Epithelial cell of esophagus (primary cell): ENCODE measurements at regions not wholly inside any gene's neighbourhood (a gene's known extent, or its start where the extent isn't known, plus 50 kb on each side); places are given as distances from the start of the nearest gene placed in this dataset.

Source experiments
- DNase-seq: peaks from one replicate; pipeline ENCODE4 v3.0.0; 2010; ENCODE audit warnings: low read depth
- H3K4me3 ChIP-seq: 2 replicates; pipeline ENCODE4 v1.5.1; 2011; ENCODE audit warnings: mild to moderate bottlenecking, low read length, control low read depth
- TF ChIP-seq, protein P1 (sequence below): IDR thresholded peaks from 2 replicates; pipeline ENCODE4 v1.5.1; 2011; ENCODE audit warnings: low read depth, mild to moderate bottlenecking, low read length, control low read depth, inconsistent platforms; ENCODE audit not compliant: insufficient read depth; ENCODE audit errors: missing control alignments

DNA sequence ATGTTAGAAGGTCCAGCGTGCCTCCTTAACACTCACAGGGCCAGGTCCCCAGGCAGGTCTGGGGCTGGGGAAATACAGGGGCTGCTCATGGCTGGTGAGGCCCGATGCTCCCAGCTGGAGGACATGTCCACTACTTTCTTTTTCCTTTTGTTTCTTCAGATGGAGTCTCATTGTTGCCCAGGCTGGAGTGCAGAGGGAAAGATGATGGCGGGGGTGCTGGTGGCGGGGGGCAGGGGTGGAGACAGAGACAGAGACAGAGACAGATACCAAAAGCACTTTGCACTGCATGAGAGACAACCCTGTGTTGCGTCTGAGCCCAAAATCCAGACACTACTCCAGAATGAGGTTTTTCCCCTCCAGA lies 211.0 kb downstream of the SH3BP4 start:
- H3K4me3 ChIP-seq = no peak overlapping the region
- TF ChIP-seq, protein P1, sequence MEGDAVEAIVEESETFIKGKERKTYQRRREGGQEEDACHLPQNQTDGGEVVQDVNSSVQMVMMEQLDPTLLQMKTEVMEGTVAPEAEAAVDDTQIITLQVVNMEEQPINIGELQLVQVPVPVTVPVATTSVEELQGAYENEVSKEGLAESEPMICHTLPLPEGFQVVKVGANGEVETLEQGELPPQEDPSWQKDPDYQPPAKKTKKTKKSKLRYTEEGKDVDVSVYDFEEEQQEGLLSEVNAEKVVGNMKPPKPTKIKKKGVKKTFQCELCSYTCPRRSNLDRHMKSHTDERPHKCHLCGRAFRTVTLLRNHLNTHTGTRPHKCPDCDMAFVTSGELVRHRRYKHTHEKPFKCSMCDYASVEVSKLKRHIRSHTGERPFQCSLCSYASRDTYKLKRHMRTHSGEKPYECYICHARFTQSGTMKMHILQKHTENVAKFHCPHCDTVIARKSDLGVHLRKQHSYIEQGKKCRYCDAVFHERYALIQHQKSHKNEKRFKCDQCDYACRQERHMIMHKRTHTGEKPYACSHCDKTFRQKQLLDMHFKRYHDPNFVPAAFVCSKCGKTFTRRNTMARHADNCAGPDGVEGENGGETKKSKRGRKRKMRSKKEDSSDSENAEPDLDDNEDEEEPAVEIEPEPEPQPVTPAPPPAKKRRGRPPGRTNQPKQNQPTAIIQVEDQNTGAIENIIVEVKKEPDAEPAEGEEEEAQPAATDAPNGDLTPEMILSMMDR = no peak
- DNase-seq = no peak

DNA sequence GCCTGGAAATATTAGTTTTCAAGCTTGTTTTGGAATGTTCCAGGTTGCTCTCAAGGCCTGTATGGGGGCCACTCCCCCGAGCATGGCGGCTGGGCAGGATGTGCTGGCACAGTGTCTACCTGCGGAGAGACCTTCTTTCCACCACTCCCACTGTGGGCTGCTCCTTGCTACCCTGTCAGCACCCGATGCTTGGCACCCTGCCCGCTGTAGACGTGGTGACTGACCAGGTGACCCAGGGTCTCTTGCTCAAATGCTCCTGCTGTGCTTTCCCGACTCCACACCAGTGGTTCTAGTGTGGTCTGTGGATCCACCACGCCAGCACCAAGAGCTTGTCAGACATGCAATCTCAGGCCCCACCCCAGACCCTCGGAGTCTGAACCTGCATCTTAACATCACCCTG lies 213.3 kb downstream of the SH3BP4 start:
- TF ChIP-seq, protein P1 = no peak
- H3K4me3 ChIP-seq = no peak overlapping the region
- no peak for DNase-seq

DNA sequence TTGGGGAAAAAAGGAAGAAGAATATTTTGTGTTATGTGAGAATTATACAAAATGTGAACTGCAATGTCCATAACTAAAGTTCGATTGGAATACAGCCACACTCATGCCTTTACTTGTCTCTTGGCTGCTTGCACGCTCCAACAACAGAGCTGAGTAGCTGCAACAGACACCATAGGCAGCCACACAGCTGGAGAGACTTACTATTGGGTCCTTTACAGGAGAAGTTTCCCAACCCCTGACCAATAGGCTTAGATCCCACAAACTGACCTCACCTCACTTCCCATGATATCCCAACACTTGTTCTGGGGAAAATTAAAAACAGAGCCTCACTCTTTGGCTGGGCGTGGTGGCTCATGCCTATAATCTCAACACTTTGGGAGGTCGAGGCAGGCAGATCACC lies 213.8 kb downstream of the SH3BP4 start:
- DNase-seq = peak; percentile 10
- no peak overlapping the region for H3K4me3 ChIP-seq
- TF ChIP-seq, protein P1 = no peak

DNA sequence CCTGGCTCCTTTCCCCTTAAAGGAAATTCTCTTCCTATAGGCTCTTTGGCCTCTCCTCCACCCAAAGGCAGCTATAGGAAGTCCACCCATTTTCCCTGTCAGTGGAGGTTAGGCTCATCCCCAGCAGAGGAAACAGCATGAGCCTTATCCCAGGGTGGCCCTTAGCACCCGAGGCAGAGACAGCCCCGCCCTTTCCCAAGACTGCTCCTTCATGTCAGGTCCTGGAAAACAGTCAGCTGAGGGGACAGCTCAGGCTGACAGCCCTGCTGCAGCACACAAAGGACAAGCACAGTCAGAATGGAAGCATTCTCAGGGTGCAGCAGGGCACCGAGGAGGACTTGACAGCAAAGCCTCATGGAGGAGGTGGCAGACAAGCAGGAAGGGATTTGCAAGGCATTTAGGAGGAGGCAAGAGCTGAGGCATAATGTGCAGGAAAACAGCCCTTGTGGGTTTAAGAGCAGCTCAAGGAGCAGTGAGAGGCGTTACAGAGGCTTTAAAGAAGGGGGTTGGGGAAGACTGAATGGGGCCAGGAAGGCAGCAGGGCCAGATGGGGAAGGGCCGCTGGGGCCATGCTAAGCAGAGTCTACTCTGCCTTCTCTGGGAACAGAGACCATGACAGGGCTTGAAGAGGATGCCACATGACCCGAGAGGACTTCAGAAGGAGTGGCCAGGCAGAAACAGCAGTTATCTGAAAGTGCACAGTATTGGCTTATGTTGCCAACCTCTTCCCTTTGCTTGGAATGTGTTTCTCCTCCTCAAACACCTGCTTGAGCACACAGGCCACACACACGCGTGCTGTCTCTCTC lies 216.6 kb downstream of the SH3BP4 start:
- H3K4me3 ChIP-seq = no peak overlapping the region
- DNase-seq = no peak
- TF ChIP-seq, protein P1 = peak; percentile 4

DNA sequence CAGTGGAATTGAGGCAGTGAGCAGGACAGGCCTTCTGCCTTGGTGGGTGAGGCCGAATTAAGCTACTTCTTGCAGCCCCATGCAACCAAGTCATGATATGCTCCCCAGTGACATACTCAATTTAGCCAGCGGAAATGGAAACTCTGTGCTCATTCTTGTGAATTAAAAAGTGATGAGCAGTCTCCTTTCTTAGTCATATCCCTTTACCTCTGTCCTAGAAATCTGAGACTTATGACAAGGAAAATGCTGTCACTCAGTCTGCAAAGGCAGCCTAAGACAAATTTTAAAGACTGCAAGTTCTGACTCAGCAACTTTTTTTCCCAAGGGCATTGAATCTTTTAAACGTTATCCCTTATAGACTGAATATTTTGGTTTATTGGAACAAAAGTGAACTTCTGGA lies 218.2 kb downstream of the SH3BP4 start:
- peak; percentile 62 for DNase-seq
- TF ChIP-seq, protein P1 = no peak
- H3K4me3 ChIP-seq = no peak overlapping the region

DNA sequence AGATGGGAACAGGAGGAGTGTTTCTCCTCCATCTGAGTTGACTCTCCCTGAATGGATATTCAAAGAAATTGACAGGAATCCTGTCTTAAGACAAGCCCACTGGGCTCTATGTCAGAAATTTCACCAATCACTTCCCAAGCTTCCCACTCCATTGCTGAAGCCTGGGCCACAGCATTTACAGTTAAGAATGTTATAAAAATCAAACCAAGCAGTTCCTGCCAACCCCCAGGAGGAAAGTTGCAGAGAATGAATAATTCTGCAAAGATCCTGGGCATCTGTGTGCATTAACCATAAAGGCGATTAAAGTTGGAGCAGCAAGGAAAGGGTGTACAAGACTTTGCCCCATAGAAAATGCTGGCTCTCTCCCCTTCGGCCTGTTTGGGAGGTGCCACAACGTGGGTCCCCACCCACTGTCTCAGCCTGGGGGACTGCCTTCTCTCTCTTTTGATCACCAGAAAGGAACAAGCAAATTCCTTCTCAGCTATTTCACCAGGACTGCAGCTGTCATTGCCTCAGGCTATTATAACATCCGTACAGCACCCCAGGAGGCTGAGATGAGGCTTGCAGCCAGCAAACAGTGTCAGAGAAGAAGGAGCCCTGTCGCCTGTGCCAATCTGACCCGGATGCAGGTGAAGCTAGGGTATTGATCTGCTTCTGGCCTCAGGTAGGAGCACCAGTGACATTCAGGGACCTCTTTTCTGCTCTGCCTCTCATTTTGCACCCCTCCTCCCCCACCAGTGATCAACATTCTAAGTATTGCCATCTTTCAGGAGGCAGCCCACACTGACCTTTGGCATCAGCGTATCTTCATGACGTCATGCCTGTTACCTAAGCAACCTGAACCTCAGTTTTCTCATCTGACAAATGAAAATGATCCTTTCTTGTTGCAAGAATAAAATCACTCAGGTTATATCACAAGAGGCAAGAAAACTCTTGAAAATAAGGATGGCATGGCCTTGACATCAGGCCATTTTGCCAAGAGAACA lies 219.0 kb downstream of the SH3BP4 start:
- H3K4me3 ChIP-seq = no peak overlapping the region
- TF ChIP-seq, protein P1 = peak; percentile 43
- peak; percentile 74 for DNase-seq
